GM13977 (cell line): ENCODE measurements at regions not wholly inside any gene's neighbourhood (a gene's known extent, or its start where the extent isn't known, plus 50 kb on each side); places are given as distances from the start of the nearest gene placed in this dataset.

Experiments used
- DNase-seq: peaks from one replicate; pipeline ENCODE4 v3.0.0; 2012; ENCODE audit warnings: low spot score
- CTCF ChIP-seq: IDR thresholded peaks from 2 replicates; pipeline ENCODE4 v1.5.1; 2012; ENCODE audit warnings: mild to moderate bottlenecking, control low read depth; ENCODE audit not compliant: insufficient read depth; ENCODE audit errors: extremely low read depth, missing control alignments
- in situ Hi-C: fragments of 300-500 bp; cut with MboI; formaldehyde crosslinking; loops from one replicate; pipeline ENCODE4 v1.12.0; 2022; ENCODE audit warnings: low sequenced_read_pairs, low pct_unique_long_range_greater_than_20kb, mixed read lengths, inconsistent platforms; ENCODE audit not compliant: unreplicated experiment

DNA sequence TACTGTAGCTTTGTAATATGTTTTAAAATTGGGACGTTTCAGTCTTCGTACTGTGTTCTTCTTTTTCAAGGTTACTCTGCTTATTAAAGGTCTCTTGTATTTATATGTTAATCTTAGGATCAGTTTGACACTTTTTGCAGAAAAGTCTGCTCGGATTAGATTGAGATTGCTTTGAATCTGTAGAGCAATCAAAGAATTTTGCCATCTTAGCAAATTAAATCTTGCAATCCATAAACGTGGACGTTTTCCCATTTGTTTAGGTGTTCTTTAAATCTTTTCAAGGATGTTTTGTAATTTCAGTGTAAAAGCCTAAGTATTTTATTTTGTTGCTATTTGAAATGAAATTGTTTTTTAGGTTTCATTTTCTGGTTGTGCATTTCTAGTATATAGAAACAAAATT lies 78.0 kb upstream of the GTSF1L start:
- in situ Hi-C loops = no loop called here
- DNase-seq = no peak
- no peak for TF ChIP-seq CTCF

DNA sequence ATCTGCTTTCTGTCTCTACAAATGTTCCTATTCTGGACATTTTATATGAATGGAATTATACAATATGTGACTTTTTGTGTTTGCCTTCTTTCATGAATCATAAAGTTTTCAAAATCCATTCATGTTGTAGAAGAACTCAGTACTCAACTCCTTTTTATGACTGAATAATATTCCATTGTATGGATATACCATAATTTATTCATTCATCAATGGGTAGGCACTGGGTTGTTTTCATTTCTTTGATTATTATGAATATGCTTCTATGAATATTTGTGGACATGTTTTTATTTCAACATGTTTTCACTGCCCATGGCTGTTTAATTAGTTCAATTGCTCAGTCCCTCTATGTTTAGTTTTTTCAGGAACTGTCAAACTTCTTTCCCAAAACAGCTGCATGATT lies 76.5 kb upstream of the GTSF1L start:
- DNase-seq = no peak
- TF ChIP-seq CTCF = no peak
- in situ Hi-C loops = no loop called here

DNA sequence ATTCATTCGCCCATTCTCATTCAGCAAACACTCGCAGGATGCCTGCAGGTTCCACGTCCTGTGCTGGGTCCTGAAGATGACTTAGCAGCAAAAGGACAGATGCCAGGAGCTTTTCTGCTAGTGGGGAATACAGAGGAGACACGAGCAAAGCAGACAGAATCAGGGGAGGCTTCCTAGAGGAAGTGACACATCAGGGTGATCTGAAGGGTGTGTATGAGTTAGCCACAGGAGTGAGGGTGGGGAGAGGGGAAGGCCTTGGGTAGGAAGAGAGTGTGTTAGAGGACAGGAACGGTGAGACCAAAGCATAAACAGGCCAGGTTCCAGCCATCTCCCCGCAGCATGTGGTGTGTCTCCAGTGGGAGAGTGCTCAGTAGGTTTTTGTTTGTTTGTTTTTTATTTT lies 73.4 kb upstream of the GTSF1L start:
- no peak for DNase-seq
- in situ Hi-C loops = no loop called here
- TF ChIP-seq CTCF = no peak

GRCh38 chr20:43799741-43800140 lies 72.9 kb upstream of the GTSF1L start:
- DNase-seq = no peak
- in situ Hi-C loops = no loop called here
- no peak for TF ChIP-seq CTCF

GRCh38 chr20:43799150-43799711 lies 72.4 kb upstream of the GTSF1L start:
- in situ Hi-C loops = no loop called here
- DNase-seq = no peak
- TF ChIP-seq CTCF = no peak

GRCh38 chr20:43798291-43799149 lies 71.7 kb upstream of the GTSF1L start:
- no peak for DNase-seq
- TF ChIP-seq CTCF = no peak
- in situ Hi-C loops = no loop called here
